WERI-Rb-1 (cell line): ENCODE measurements at regions not wholly inside any gene's neighbourhood (a gene's known extent, or its start where the extent isn't known, plus 50 kb on each side); places are given as distances from the start of the nearest gene placed in this dataset.

ENCODE experiments used
- DNase-seq: peaks from one replicate; pipeline ENCODE4 v3.0.0-alpha.2; 2020
- H3K27ac ChIP-seq: fragments of 250-450 bp; sonication (Bioruptor Pico); 2 replicates; pipeline ENCODE4 v1.5.1; 2020; ENCODE audit warnings: mild to moderate bottlenecking, moderate library complexity
- H3K27me3 ChIP-seq: fragments of 250-450 bp; sonication (Bioruptor Pico); 2 replicates; pipeline ENCODE4 v1.5.1; 2021; ENCODE audit warnings: mild to moderate bottlenecking, low read depth, moderate library complexity; ENCODE audit not compliant: insufficient read depth, severe bottlenecking
- H3K36me3 ChIP-seq: fragments of 250-450 bp; sonication (Bioruptor Pico); 2 replicates; pipeline ENCODE4 v1.5.1; 2020; ENCODE audit warnings: mild to moderate bottlenecking, moderate library complexity
- H3K4me3 ChIP-seq: 2 replicates; pipeline ENCODE4 v1.5.1; 2011; ENCODE audit warnings: low read depth, mild to moderate bottlenecking, control low read depth, low read length
- H3K9me3 ChIP-seq: fragments of 250-450 bp; sonication (Bioruptor Pico); 2 replicates; pipeline ENCODE4 v1.5.1; 2021; ENCODE audit warnings: mild to moderate bottlenecking, moderate library complexity; ENCODE audit not compliant: severe bottlenecking
- TF ChIP-seq, protein P1 (sequence below): IDR thresholded peaks from 2 replicates; pipeline ENCODE4 v1.5.1; 2011; ENCODE audit warnings: low read depth, mild to moderate bottlenecking, control low read depth, inconsistent platforms, low read length

- TF ChIP-seq, protein P1, sequence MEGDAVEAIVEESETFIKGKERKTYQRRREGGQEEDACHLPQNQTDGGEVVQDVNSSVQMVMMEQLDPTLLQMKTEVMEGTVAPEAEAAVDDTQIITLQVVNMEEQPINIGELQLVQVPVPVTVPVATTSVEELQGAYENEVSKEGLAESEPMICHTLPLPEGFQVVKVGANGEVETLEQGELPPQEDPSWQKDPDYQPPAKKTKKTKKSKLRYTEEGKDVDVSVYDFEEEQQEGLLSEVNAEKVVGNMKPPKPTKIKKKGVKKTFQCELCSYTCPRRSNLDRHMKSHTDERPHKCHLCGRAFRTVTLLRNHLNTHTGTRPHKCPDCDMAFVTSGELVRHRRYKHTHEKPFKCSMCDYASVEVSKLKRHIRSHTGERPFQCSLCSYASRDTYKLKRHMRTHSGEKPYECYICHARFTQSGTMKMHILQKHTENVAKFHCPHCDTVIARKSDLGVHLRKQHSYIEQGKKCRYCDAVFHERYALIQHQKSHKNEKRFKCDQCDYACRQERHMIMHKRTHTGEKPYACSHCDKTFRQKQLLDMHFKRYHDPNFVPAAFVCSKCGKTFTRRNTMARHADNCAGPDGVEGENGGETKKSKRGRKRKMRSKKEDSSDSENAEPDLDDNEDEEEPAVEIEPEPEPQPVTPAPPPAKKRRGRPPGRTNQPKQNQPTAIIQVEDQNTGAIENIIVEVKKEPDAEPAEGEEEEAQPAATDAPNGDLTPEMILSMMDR: no peak
- Histone ChIP-seq H3K4me3 (no peak overlapping the region), H3K27me3 (no peaks in the 10 kb centered on the region), H3K36me3 (no peaks in the 10 kb centered on the region), H3K27ac (no peak overlapping the region), H3K9me3 (no peaks in the 10 kb centered on the region)
- peak; percentile 8 for DNase-seq
Measured at GRCh38 chr13:67306742-67307141, 76.6 kb upstream of the PCDH9 start.

GRCh38 chr13:67303661-67304333 lies 73.7 kb upstream of the PCDH9 start:
- no peak for DNase-seq
- H3K9me3 ChIP-seq: no peaks in the 10 kb centered on the region
- H3K27me3 ChIP-seq: no peaks in the 10 kb centered on the region
- H3K36me3 ChIP-seq: no peaks in the 10 kb centered on the region
- no peak overlapping the region for H3K4me3 ChIP-seq
- TF ChIP-seq, protein P1: no peak
- H3K27ac ChIP-seq: no peak overlapping the region

GRCh38 chr13:67299751-67300150 lies 69.6 kb upstream of the PCDH9 start:
- H3K27ac ChIP-seq: no peak overlapping the region
- TF ChIP-seq, protein P1: no peak
- no peaks in the 10 kb centered on the region for H3K36me3 ChIP-seq
- H3K9me3 ChIP-seq: no peaks in the 10 kb centered on the region
- no peak overlapping the region for H3K4me3 ChIP-seq
- no peak for DNase-seq
- H3K27me3 ChIP-seq: no peaks in the 10 kb centered on the region

DNA sequence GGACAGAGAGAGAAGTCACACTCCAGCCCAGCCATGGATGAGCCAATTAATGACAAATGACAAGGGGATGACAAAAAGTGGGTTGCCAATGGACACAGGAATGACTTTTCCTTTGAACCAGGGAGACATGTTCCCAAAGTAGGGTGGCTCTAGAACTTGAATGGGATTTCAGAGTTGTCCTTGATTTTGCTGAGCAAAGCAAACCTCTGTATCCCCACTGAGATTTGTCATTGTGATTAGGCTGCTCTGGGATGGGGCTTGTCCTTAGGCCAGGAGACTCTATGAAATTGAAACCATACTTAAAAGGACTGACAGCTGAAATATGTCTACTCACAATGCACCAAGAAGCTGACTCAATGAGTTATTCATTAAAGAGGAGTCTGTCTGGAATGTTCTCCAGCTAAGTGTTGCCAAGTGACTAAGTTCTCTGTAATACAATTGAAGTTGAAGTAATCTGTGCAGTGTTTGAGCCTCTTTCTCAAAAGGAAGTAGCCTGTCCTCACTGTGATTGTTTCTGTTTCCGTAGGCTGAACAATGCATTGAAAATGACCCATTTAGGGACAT lies 69.0 kb upstream of the PCDH9 start:
- Histone ChIP-seq H3K9me3 (no peaks in the 10 kb centered on the region), H3K27me3 (no peaks in the 10 kb centered on the region), H3K27ac (no peak overlapping the region), H3K4me3 (no peak overlapping the region), H3K36me3 (no peaks in the 10 kb centered on the region)
- no peak for DNase-seq
- TF ChIP-seq, protein P1: no peak

DNA sequence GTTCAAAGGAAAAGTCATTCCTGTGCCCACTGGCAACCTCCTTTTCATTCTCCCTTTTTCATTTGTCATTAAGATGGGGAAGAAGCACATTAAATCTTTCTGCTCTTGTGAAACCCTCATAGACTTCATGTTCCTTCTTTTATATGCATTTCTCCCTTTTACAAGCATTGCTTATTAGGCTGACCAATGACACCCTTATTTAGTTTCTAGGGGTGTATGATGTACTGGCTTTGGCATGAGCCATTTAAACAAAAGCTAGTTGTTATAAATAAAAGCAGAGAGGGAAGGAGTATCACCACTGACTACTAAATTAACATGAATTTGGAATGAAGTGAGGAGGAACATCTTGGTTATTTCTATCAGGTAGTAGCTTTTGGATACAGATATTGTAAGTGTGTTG lies 68.2 kb upstream of the PCDH9 start:
- Histone ChIP-seq H3K4me3 (no peak overlapping the region), H3K27ac (no peak overlapping the region), H3K27me3 (no peaks in the 10 kb centered on the region), H3K9me3 (no peaks in the 10 kb centered on the region), H3K36me3 (no peaks in the 10 kb centered on the region)
- TF ChIP-seq, protein P1: no peak
- no peak for DNase-seq

DNA sequence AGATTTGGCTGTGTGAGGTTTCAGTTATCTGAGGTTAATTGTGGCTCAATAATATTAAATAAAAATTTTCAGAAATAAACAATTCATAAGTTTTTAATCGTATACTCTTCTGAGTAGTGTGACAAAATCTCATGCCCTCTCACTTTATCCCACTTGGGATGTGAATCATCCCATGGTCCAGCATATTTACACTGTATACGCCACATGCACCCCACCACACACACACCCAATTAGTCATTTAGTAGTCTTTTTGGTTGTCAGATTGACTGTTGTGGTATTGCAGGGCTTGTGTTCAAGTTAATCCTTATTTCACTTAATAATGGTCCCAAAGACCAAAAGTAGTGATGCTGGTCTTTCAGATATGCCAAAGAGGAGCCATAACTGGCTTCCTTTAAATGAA lies 66.4 kb upstream of the PCDH9 start:
- H3K27me3 ChIP-seq: no peaks in the 10 kb centered on the region
- no peak overlapping the region for H3K4me3 ChIP-seq
- TF ChIP-seq, protein P1: no peak
- no peaks in the 10 kb centered on the region for H3K9me3 ChIP-seq
- H3K36me3 ChIP-seq: no peaks in the 10 kb centered on the region
- no peak for DNase-seq
- H3K27ac ChIP-seq: no peak overlapping the region
